ENCODE measurements at regions not wholly inside any gene's neighbourhood (a gene's known extent, or its start where the extent isn't known, plus 50 kb on each side); places are given as distances from the start of the nearest gene placed in this dataset.

GRCh38 chr17:74049967-74050458 is 153.5 kb upstream of the RPL38 start:
- no peak for DNase-seq (ENCODE audit: low read depth)

- DNase-seq (ENCODE audit: low read depth): no peak
These were observed 152.1 kb upstream of the RPL38 start for GRCh38 chr17:74051348-74051747.

GRCh38 chr17:74052993-74053711 is 150.3 kb upstream of the RPL38 start:
- DNase-seq (ENCODE audit: low read depth): no peak

GRCh38 chr17:74053712-74054078 is 149.8 kb upstream of the RPL38 start:
- DNase-seq (ENCODE audit: low read depth): no peak

GRCh38 chr17:74054249-74054648 is 149.2 kb upstream of the RPL38 start:
- DNase-seq (ENCODE audit: low read depth): no peak

GRCh38 chr17:74055508-74056160 is 147.8 kb upstream of the RPL38 start:
- DNase-seq (ENCODE audit: low read depth): no peak

- DNase-seq (ENCODE audit: low read depth): no peak
These were observed 143.8 kb upstream of the RPL38 start for GRCh38 chr17:74059479-74060240.

- no peak for DNase-seq (ENCODE audit: low read depth)
These were observed 141.7 kb upstream of the RPL38 start for GRCh38 chr17:74061758-74062157.

GRCh38 chr17:74062234-74062633 is 141.2 kb upstream of the RPL38 start:
- DNase-seq (ENCODE audit: low read depth): no peak

- no peak for DNase-seq (ENCODE audit: low read depth)
These were observed 140.0 kb upstream of the RPL38 start for GRCh38 chr17:74063439-74063838.

GRCh38 chr17:74070374-74070773 is 133.1 kb upstream of the RPL38 start:
- DNase-seq (ENCODE audit: low read depth): no peak

GRCh38 chr17:74070998-74071679 is 132.3 kb upstream of the RPL38 start:
- no peak for DNase-seq (ENCODE audit: low read depth)

- no peak for DNase-seq (ENCODE audit: low read depth)
These were observed 131.1 kb upstream of the RPL38 start for GRCh38 chr17:74072340-74072739.

GRCh38 chr17:74076446-74076845 is 127.0 kb upstream of the RPL38 start:
- no peak for DNase-seq (ENCODE audit: low read depth)

GRCh38 chr17:74077231-74077630 is 126.2 kb upstream of the RPL38 start:
- DNase-seq (ENCODE audit: low read depth): no peak

- DNase-seq (ENCODE audit: low read depth): no peak
These were observed 125.0 kb upstream of the RPL38 start for GRCh38 chr17:74078363-74078941.

GRCh38 chr17:74079537-74080300 is 123.8 kb upstream of the RPL38 start:
- no peak for DNase-seq (ENCODE audit: low read depth)

- DNase-seq (ENCODE audit: low read depth): no peak
These were observed 122.6 kb upstream of the RPL38 start for GRCh38 chr17:74080656-74081582.

GRCh38 chr17:74082886-74083285 is 120.6 kb upstream of the RPL38 start:
- DNase-seq (ENCODE audit: low read depth): no peak

GRCh38 chr17:74083321-74083720 is 120.2 kb upstream of the RPL38 start:
- DNase-seq (ENCODE audit: low read depth): no peak

Data from stromal cell of bone marrow (primary cell).